ENCODE measurements at regions not wholly inside any gene's neighbourhood (a gene's known extent, or its start where the extent isn't known, plus 50 kb on each side); places are given as distances from the start of the nearest gene placed in this dataset.

- no peak for DNase-seq (ENCODE audit: low read depth, low spot score)
- peaks cover 10% of the 10 kb centered on the region for H3K36me3 Mint-ChIP-seq (ENCODE audit: low read depth)
- no peaks in the 10 kb centered on the region for H3K27me3 Mint-ChIP-seq (ENCODE audit: low read depth)
- no peak overlapping the region for H3K27ac Mint-ChIP-seq (ENCODE audit: unreplicated experiment)
- TF ChIP-seq CTCF (conservative IDR thresholded peaks at IDR 0.05): no peak
- H3K4me1 Mint-ChIP-seq: no peaks in the 10 kb centered on the region
- no peak overlapping the region for H3K4me3 Mint-ChIP-seq
- H3K9me3 Mint-ChIP-seq: peaks cover 19% of the 10 kb centered on the region
These were observed 126.3 kb upstream of the FBXO33 start for GRCh38 chr14:39558525-39558924.

GRCh38 chr14:39555749-39556148 is 123.5 kb upstream of the FBXO33 start:
- Mint-ChIP-seq H3K27me3 (ENCODE audit: low read depth) (no peaks in the 10 kb centered on the region), H3K36me3 (ENCODE audit: low read depth) (peaks cover 10% of the 10 kb centered on the region), H3K4me1 (no peaks in the 10 kb centered on the region), H3K4me3 (no peak overlapping the region), H3K9me3 (peaks cover 20% of the 10 kb centered on the region), H3K27ac (ENCODE audit: unreplicated experiment) (no peak overlapping the region)
- DNase-seq (ENCODE audit: low read depth, low spot score): no peak
- no peak for TF ChIP-seq CTCF (conservative IDR thresholded peaks at IDR 0.05)

GRCh38 chr14:39554576-39554975 is 122.3 kb upstream of the FBXO33 start:
- H3K36me3 Mint-ChIP-seq (ENCODE audit: low read depth): peaks cover 10% of the 10 kb centered on the region
- no peaks in the 10 kb centered on the region for H3K4me1 Mint-ChIP-seq
- H3K27me3 Mint-ChIP-seq (ENCODE audit: low read depth): no peaks in the 10 kb centered on the region
- no peak overlapping the region for H3K4me3 Mint-ChIP-seq
- no peak for DNase-seq (ENCODE audit: low read depth, low spot score)
- H3K9me3 Mint-ChIP-seq: peaks cover 19% of the 10 kb centered on the region
- TF ChIP-seq CTCF (conservative IDR thresholded peaks at IDR 0.05): no peak
- no peak overlapping the region for H3K27ac Mint-ChIP-seq (ENCODE audit: unreplicated experiment)

- DNase-seq (ENCODE audit: low read depth, low spot score): no peak
- Mint-ChIP-seq H3K4me3 (no peak overlapping the region), H3K36me3 (ENCODE audit: low read depth) (no peaks in the 10 kb centered on the region), H3K4me1 (no peaks in the 10 kb centered on the region), H3K27me3 (ENCODE audit: low read depth) (no peaks in the 10 kb centered on the region), H3K27ac (ENCODE audit: unreplicated experiment) (no peak overlapping the region), H3K9me3 (peaks cover 3% of the 10 kb centered on the region)
- TF ChIP-seq CTCF (conservative IDR thresholded peaks at IDR 0.05): no peak
These were observed 116.1 kb upstream of the FBXO33 start for GRCh38 chr14:39548358-39548757.

GRCh38 chr14:39547845-39548244 is 115.6 kb upstream of the FBXO33 start:
- Mint-ChIP-seq H3K4me3 (no peak overlapping the region), H3K27ac (ENCODE audit: unreplicated experiment) (no peak overlapping the region), H3K4me1 (no peaks in the 10 kb centered on the region), H3K36me3 (ENCODE audit: low read depth) (no peaks in the 10 kb centered on the region), H3K27me3 (ENCODE audit: low read depth) (no peaks in the 10 kb centered on the region), H3K9me3 (peaks cover 3% of the 10 kb centered on the region)
- no peak for DNase-seq (ENCODE audit: low read depth, low spot score)
- TF ChIP-seq CTCF (conservative IDR thresholded peaks at IDR 0.05): no peak

GRCh38 chr14:39505812-39506211 is 73.6 kb upstream of the FBXO33 start:
- no peak for DNase-seq (ENCODE audit: low read depth, low spot score)
- Mint-ChIP-seq H3K9me3 (peaks cover 7% of the 10 kb centered on the region), H3K27ac (ENCODE audit: unreplicated experiment) (no peak overlapping the region), H3K27me3 (ENCODE audit: low read depth) (no peaks in the 10 kb centered on the region), H3K36me3 (ENCODE audit: low read depth) (peaks cover 4% of the 10 kb centered on the region), H3K4me1 (no peaks in the 10 kb centered on the region), H3K4me3 (no peak overlapping the region)
- no peak for TF ChIP-seq CTCF (conservative IDR thresholded peaks at IDR 0.05)

Measured in neural crest cell (in vitro differentiated cells).